ENCODE measurements at regions not wholly inside any gene's neighbourhood (a gene's known extent, or its start where the extent isn't known, plus 50 kb on each side); places are given as distances from the start of the nearest gene placed in this dataset.
"Not testable (repeated sequence)": the region's sequence is repeated elsewhere in the genome, so short reads cannot be mapped to it uniquely, and the experiment has no call there.

- DNase-seq (ENCODE audit: extremely low read depth in 1 of 11, low read depth in 9 of 11, low spot score in 4 of 11): no peak
Measured at GRCh38 chr5:153257381-153257780, 233.1 kb upstream of the GRIA1 start.

- no peak for DNase-seq (ENCODE audit: extremely low read depth in 1 of 11, low read depth in 9 of 11, low spot score in 4 of 11)
Measured at GRCh38 chr5:153258469-153258868, 232.0 kb upstream of the GRIA1 start.

- DNase-seq (ENCODE audit: extremely low read depth in 1 of 11, low read depth in 9 of 11, low spot score in 4 of 11): no peak
Measured at GRCh38 chr5:153267506-153267905, 223.0 kb upstream of the GRIA1 start.

- no peak for DNase-seq (ENCODE audit: extremely low read depth in 1 of 11, low read depth in 9 of 11, low spot score in 4 of 11)
Measured at GRCh38 chr5:153275695-153276094, 214.8 kb upstream of the GRIA1 start.

- DNase-seq (ENCODE audit: extremely low read depth in 1 of 11, low read depth in 9 of 11, low spot score in 4 of 11): peak; percentile 4 to 44 (median 29)
Measured at GRCh38 chr5:153276151-153276550, 214.3 kb upstream of the GRIA1 start.

- DNase-seq (ENCODE audit: extremely low read depth in 1 of 11, low read depth in 9 of 11, low spot score in 4 of 11): not testable (repeated sequence)
Measured at GRCh38 chr5:153296251-153296844, 194.1 kb upstream of the GRIA1 start.

- no peak for DNase-seq (ENCODE audit: extremely low read depth in 1 of 11, low read depth in 9 of 11, low spot score in 4 of 11)
Measured at GRCh38 chr5:153299891-153300290, 190.6 kb upstream of the GRIA1 start.

GRCh38 chr5:153308282-153308681 is 182.2 kb upstream of the GRIA1 start:
- DNase-seq (ENCODE audit: extremely low read depth in 1 of 11, low read depth in 9 of 11, low spot score in 4 of 11): no peak

GRCh38 chr5:153318556-153318955 is 171.9 kb upstream of the GRIA1 start:
- DNase-seq (ENCODE audit: extremely low read depth in 1 of 11, low read depth in 9 of 11, low spot score in 4 of 11): no peak

GRCh38 chr5:153321478-153321877 is 169.0 kb upstream of the GRIA1 start:
- DNase-seq (ENCODE audit: extremely low read depth in 1 of 11, low read depth in 9 of 11, low spot score in 4 of 11): no peak

GRCh38 chr5:153340139-153340538 is 150.3 kb upstream of the GRIA1 start:
- no peak for DNase-seq (ENCODE audit: extremely low read depth in 1 of 11, low read depth in 9 of 11, low spot score in 4 of 11)

- DNase-seq (ENCODE audit: extremely low read depth in 1 of 11, low read depth in 9 of 11, low spot score in 4 of 11): no peak
Measured at GRCh38 chr5:153340738-153341137, 149.7 kb upstream of the GRIA1 start.

GRCh38 chr5:153342487-153342886 is 148.0 kb upstream of the GRIA1 start:
- no peak for DNase-seq (ENCODE audit: extremely low read depth in 1 of 11, low read depth in 9 of 11, low spot score in 4 of 11)

- no peak for DNase-seq (ENCODE audit: extremely low read depth in 1 of 11, low read depth in 9 of 11, low spot score in 4 of 11)
Measured at GRCh38 chr5:153347611-153348010, 142.9 kb upstream of the GRIA1 start.

GRCh38 chr5:153350175-153350883 is 140.1 kb upstream of the GRIA1 start:
- DNase-seq (ENCODE audit: extremely low read depth in 1 of 11, low read depth in 9 of 11, low spot score in 4 of 11): no peak

- DNase-seq (ENCODE audit: extremely low read depth in 1 of 11, low read depth in 9 of 11, low spot score in 4 of 11): no peak
Measured at GRCh38 chr5:153352685-153353219, 137.7 kb upstream of the GRIA1 start.

- DNase-seq (ENCODE audit: extremely low read depth in 1 of 11, low read depth in 9 of 11, low spot score in 4 of 11): no peak
Measured at GRCh38 chr5:153357493-153358112, 132.9 kb upstream of the GRIA1 start.

GRCh38 chr5:153358315-153358976 is 132.0 kb upstream of the GRIA1 start:
- DNase-seq (ENCODE audit: extremely low read depth in 1 of 11, low read depth in 9 of 11, low spot score in 4 of 11): no peak

GRCh38 chr5:153360860-153361259 is 129.6 kb upstream of the GRIA1 start:
- DNase-seq (ENCODE audit: extremely low read depth in 1 of 11, low read depth in 9 of 11, low spot score in 4 of 11): no peak

Data from renal cortex interstitium (tissue), 11 donors.